Sciatic nerve (tissue), 2 donors: ENCODE measurements at regions not wholly inside any gene's neighbourhood (a gene's known extent, or its start where the extent isn't known, plus 50 kb on each side); places are given as distances from the start of the nearest gene placed in this dataset.

Experiments
- ATAC-seq: fragments of 200-7000 bp; cut with Tn5 transposase; one replicate; pipeline ENCODE4 v1.9.1; 2020; ENCODE audit warnings: mild to moderate bottlenecking, moderate library complexity
- DNase-seq: peaks from one replicate; pipeline ENCODE4 v3.0.0-alpha.2; 2020; ENCODE audit warnings: low spot score
- intact Hi-C: fragments of 100-400 bp; cut with DNase I; formaldehyde crosslinking; loops from one replicate; pipeline ENCODE4 v1.14.2; 2022
- donor health status: DM: no; HTN: no; CAD: no.
- donor health status: DM: no; HTN: no; CAD: no.

DNA sequence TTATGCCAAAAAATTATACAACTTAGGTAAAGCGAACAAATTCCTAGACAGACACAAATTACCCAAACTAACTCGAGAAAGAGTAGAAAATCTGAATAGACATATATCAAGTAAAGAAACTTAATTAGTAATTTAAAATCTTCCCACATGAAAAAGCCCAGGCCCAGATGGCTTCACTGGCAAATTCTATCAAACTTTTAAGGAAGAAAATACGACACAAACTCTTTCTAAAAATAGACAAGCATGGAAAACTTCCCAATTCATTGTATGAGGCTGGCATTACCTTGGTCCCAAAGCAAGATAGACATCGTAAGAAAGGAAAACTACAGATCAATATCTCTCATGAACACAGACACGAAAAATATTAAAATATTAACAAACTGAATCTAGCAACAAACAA, 135.3 kb downstream of the DRD1 start:
- no peak for ATAC-seq
- no peak for DNase-seq
- intact Hi-C loops, result no loop called here

DNA sequence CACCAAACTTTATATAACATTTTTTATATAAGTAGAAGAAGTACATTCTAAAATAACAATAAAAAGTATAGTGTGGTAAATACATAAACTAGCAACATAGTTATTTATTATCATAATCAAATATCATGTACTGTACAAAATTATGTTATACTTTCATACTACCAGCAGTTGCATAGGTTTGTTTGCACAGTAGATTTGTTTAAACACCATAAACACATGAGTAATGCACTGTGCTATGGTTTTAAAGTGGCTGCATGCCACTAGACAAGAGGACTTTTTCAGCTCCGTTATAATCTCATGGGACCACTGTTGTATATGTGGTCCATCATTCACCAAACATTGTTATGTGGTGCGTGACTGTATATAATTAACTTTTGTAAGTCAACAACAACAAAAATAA, 137.6 kb downstream of the DRD1 start:
- ATAC-seq, result no peak
- intact Hi-C loops, result no loop called here
- no peak for DNase-seq

DNA sequence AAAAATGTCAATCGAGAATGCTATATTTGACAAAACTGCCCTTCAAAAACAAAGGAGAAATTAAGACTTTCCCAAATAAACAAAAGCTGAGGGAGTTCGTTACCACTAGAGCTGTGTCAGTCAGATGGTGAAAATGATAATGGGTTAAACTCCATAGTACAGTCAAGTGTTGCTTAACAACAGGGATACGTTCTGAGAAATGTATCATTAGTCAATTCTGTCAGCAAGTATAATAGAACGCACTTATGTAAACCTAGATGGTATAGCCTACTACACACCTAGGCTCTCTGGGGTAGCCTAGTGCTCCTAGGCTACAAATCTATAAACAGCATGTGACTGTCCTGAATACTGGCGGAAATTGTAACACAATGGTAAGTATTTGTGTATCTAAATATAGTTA, 138.7 kb downstream of the DRD1 start:
- ATAC-seq (no peak), DNase-seq (no peak)
- intact Hi-C loops, result no loop called here

DNA sequence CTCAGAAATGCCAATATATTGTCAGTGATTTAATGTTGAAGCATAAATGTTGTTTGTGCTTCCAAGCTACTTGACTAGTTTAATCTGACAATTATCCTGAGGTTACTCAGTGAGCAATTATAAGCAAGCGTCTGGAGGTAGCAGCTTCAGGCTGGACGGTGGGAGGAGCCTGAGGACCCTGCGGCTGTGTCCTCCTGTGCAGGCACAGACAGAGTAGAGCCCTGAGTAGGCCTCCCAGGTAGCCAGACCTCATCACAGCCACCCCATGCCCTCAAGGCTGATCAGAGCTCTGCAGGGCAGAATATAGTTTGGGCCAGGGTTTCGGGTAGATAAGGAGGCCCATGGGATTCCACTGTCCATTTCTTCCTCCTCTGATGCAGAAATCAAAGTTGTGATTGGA, 153.6 kb downstream of the DRD1 start:
- DNase-seq (no peak), ATAC-seq (no peak)
- intact Hi-C loops, result no loop called here

DNA sequence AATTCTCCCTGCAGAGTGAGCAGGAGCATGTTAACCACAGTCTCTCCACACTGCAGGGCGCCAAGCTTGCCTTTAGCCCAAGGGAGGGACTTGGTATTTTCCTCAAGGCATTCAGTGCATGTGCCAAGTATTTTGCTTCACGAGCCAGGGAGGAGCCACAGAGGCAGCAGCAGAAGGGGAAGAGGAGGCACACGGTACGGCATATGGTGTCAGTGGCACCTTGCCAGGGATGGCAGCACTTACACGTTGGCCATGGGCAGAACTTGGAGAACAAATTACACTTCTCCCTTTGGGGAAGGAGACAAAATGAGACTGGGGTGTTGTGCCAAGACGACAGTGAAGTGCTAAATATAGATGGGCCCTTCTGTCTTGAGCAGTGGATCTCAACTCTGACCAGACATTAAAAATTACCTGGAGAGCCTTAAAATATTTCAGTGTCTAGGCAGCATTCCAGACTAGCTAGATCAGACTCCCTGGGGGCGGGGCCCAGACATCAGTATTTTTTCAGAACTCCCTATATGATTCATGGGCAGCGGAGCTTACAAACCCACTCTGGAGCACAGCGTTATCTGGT, 155.8 kb downstream of the DRD1 start:
- intact Hi-C loops, result no loop called here
- no peak for DNase-seq
- no peak for ATAC-seq

DNA sequence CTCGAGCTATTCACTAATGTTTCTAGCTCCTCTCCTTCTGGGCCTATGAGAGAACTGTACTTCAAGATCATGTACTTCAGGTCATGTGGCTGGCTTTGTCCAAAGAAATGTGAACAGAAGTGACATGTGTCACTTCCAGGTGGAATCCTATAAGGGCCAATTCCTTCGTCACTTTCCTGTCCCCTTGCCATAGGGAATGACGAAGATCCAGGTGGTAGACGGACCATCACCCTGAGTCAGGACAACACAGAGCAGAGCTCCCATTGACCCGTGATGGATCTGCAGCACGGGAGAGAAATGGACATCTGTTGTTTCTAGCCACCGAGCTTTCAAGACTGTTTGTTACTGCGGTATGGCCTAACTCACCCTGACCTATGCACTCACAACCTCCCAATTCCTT, 157.0 kb downstream of the DRD1 start:
- ATAC-seq, result no peak

DNA sequence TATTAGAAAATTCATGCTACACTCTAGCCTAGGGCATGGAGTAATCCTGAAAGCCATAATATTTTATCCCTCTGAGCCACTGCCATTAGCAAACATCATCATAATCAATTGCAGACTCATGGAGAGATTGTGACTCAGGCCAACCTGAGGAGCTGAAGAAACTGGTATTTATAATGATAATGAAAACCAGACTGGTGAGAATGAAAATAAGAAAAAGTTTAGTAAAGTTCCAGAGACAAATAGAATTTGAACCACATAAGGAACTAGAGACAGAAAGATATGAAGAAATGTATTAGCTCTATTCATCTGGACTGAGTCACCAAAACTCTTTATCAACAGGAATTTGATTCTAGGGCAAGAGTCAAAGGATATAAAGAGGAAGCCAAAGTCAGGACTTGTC, 158.7 kb downstream of the DRD1 start:
- DNase-seq (no peak), ATAC-seq (no peak)
- intact Hi-C loops, result no loop called here

More for the DNA sequence above, 157.0 kb downstream of the DRD1 start:
- no peak for DNase-seq
- intact Hi-C loops, result no loop called here

DNA sequence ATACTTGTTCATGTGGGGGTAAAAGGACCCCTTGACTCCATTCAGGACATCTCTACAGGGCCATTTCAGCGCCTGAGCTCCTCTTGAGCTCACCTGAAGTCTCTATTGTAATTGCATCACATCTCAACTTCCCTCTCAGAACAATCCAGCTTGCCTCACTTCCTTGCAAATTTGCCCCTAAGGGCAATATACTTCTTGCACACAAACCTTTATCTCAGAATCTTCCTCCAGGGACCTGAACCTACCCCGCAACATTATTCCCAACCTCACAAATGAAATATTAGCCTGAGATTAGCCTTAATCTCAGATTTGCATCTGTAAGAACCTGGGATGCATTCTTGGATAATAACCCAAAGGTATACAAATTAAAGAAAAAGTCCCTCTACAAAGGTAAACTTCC, 159.2 kb downstream of the DRD1 start:
- no peak for DNase-seq
- intact Hi-C loops, result no loop called here
- no peak for ATAC-seq

DNA sequence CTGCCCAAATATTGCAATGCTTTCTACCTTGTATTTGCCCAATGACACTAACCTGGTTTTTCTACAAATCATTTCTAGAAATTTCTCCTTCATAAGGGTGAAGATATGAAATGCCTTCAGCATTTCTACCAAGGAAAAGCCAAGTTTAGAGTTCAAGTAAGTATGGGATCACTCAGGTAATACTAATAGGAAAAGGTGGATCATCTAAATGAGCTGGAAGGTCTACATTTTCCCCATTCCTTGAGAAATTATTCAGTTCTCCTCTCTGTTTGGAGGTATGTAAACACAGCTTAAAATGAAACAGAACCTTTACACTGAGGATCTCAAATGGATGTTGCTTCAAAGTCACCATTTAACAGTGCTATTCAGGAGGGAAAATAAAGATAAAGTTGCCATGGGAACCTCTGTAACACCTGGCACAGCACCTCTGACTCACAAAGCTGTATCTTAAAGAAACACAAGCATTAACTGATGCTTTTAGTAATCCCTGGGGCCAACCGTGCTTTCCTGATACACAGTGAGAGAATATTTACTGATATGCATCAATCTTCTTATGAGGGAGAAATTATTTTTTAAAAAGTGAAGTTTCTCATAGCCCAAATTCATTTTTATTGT, 161.3 kb downstream of the DRD1 start:
- no peak for ATAC-seq

DNA sequence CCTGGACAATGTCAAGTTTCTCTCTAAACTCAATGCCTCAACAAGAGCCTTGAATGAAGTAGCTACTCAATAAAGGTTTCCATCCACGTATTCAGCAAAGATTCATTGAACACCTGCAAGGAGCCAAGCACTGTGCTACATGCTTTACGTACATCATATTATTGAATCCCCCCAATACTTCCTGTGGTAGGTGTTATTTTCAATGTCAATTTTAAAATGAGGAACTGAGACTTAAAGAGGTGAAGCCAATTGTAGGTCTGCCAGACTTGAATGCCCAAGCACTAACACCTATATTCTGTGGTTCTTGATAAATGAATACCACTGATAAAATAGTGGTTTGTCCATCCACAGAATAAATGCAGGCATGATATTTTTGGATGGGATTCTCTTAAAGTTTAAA, 162.3 kb downstream of the DRD1 start:
- no peak for ATAC-seq
- intact Hi-C loops, result no loop called here
- no peak for DNase-seq

More for the DNA sequence above, 161.3 kb downstream of the DRD1 start:
- no peak for DNase-seq
- intact Hi-C loops, result no loop called here

DNA sequence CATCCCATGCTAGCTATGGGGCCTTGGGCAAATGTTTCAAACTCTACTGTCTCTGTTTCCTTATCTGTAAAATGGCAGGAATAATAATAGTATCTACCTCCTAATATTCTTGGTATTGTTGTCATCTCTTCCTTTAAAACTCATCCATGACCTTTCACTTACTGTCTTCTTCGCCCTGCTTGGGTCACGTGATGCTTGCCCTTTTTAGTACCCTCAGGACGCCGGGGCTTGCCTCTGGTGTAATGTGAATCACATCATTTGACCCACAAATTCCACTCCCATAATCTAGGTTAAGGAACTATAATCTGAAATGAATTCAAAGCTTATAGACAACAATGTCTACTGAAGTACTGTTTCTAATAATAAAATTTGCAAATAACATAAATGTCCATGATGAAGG, 162.7 kb downstream of the DRD1 start:
- DNase-seq (no peak), ATAC-seq (no peak)
- intact Hi-C loops, result no loop called here

DNA sequence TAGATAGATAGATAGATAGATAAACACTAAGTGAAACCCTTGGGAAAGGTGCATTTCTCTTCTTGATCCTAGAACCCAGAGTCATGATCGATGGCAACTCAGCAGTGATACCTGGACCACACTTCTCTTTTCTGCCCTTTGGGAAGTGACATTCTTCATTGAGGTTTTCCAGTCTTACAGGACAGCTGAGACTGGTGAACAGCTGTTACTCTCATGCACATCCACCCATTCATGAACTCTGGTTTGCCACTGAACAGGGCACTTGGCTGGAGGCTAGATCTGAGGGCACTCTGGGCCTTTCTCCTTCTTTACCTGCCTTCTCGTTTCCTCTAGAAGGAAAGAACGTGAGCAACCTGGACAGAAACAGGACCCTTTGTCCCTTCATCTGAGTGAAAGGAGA, 164.5 kb downstream of the DRD1 start:
- intact Hi-C loops, result no loop called here
- ATAC-seq (no peak), DNase-seq (no peak)

DNA sequence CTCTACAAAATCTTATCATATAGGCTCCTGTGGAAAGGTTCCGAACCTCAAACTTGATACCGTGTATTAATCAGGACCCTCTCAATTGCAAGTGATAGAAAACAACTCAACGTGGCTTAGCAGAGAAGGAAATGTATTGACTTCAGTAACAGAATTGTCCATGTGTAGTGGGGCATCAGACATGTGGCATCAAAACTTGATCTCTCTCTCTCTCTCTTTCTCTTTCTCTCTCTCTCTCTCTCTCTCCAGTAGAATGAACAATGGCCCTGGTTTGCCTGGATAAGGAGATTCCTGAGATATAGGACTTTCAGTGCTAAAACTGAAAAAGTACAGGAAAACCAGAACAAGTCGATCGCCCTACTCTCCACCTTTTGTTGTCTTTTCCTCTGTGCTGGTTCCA, 168.2 kb downstream of the DRD1 start:
- ATAC-seq (no peak), DNase-seq (no peak)
- intact Hi-C loops, result no loop called here

DNA sequence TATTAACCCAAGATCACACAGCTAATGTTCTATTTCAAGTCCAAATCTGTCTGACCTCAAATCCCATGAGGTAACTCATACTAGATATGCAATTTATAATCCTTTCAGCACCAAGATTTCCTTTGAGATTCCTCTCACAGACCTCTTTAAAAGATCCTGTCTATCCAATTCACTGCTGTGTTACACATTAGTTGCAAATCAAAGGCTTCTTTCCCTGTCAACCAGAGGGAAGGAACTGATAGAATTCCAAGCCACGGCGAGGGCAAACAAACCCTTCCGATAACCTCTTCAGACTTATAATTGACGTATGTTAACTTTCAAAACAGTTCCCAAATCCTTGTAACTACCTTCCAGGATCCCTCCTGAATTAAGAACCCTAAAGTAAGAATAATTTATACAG, 168.9 kb downstream of the DRD1 start:
- ATAC-seq, result peak; percentile 34
- intact Hi-C loops, result no loop called here
- no peak for DNase-seq

DNA sequence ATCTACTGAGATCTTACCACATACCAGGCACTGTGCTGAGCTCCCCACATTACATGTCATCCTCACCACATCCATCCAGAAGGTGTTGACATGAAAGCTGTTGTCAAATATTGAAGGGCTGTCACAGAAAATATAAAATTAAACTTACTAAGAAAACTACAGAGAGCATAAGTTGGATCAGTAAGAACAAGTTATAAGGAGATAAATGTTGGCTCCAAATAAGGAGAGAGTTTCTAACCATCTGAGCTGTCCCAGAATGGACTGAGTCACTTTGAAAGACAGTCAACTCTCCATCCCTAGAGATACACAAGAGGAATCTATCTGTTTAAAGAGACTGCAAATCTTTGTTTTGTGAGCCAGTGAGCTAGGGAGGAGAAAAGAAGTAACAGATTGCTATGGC, 169.8 kb downstream of the DRD1 start:
- intact Hi-C loops, result no loop called here
- ATAC-seq (no peak), DNase-seq (no peak)

DNA sequence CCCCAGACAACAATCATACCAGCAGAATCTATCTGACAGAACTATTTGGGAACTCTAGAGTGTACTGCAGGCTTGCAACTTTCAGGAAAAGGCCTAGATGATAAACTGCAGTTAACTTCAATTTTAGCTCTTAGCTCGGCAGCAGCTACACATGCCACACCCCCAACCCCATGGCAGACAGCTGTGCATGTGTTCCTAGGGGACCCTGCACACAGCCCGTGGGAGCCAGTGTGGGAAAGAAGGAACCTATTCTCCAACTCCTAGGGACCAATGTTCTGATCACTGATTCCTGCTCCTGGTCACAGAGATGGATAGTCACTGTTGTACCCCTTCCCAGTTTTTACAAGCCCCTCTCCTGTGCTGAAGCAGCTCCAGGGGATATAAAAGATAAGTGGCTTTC, 179.6 kb downstream of the DRD1 start:
- ATAC-seq (no peak), DNase-seq (no peak)
- intact Hi-C loops, result no loop called here

DNA sequence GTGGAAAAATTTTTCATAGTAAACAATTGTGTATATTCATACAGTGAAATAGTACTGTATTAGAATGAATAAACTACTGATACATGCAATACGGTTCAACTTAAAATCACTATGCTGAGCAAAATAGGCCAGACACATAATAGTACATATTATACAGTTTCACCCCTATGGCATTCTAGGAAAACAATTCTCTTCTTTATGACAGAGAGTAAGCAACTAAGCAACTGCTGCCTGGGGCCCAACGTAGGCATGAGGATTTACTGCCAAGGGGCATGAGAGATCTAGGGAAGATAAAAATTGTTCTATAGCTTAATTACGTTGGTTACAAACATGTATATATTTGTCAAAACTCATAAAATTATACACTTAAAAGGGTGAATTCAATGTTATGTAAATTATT, 180.2 kb downstream of the DRD1 start:
- no peak for DNase-seq
- intact Hi-C loops, result no loop called here
- ATAC-seq, result no peak

DNA sequence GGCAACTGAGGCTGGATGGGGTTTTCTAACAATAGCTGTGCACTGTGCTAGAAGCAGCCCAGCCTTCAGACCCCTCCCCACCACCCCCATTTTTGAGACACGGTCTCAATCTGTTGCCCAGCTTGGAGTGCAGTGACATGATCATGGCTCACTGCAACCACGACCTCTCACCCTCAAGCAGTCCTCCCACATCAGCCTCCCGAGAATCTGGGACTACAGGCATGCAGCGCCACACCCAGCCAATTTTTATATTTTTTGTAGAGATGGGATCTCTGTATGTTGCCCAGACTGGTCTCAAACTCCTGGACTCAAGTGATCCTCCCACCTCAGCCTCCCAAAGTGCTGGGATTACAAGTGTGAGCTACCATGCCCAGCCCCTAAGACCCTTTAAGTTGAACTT, 182.5 kb downstream of the DRD1 start:
- ATAC-seq (no peak), DNase-seq (no peak)
- intact Hi-C loops, result no loop called here

DNA sequence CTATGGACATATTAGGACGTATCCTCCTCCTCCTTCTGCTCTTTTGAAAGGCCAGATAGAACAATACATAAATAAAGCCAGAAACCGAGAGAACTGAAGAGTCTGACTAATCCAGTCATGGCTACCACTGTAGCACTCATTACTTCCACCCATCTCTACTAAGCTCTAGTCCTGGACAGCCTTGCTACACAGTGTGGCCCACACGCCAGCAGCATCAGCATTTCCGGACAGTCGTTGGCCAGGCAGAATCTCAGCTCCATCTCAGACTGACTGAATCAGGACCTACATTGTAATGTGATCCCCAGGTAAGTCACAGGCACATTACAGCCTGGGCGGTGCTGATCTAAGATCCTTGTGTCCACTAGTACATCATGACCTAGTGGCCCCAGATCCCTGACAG, 182.9 kb downstream of the DRD1 start:
- intact Hi-C loops, result no loop called here
- ATAC-seq (no peak), DNase-seq (no peak)

DNA sequence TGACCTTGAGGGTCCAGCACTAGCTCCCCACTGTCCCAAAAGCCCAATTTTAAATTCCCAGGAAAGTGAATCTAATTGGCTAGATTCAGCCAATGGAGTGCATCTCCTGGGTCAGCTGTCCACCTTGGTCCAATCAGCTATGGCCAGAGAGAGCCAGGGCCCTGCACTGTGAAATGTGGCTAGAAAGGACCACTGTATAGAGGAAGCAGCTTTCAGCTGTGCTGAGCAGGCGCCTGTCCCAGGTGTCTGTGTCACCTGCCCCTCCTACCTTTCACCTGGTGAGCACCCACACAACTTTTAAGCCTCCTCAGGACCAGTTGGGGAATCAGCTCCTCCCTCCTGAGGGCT, 186.2 kb downstream of the DRD1 start:
- ATAC-seq (no peak), DNase-seq (no peak)
- intact Hi-C loops, result no loop called here

DNA sequence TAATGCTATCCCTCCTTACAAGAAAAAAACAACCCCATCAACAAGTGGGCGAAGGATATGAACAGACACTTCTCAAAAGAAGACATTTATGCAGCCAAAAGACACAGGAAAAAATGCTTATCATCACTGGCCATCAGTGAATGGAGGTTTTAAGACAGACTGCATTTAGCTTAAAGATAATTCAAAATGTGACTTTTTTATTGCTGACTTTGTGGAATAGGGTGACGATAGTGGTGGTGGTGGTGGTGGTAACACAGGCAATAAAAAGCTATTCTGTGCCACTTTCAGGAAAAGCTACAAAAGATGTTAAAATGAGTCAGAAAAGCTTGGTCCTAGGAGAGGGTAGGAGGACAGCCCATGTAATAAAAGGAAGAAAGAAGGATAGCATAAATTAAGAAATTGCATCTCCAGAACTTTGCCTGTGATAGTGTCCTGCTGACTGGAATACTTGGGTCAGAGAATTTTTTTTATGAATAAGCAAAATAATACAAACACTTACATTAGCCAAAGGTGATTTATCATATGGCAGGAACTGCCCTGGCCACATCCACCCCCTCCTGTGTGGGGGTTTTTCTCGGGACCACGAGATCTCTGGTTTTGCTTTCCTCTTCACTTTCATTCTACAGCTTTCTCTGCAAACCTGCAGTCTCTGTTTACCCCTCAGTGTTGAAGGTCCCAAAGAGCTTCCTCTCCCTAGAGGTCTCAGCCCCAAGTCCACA, 186.7 kb downstream of the DRD1 start:
- ATAC-seq (no peak), DNase-seq (no peak)
- intact Hi-C loops, result no loop called here
